ENCODE measurements at regions not wholly inside any gene's neighbourhood (a gene's known extent, or its start where the extent isn't known, plus 50 kb on each side); places are given as distances from the start of the nearest gene placed in this dataset.

DNA sequence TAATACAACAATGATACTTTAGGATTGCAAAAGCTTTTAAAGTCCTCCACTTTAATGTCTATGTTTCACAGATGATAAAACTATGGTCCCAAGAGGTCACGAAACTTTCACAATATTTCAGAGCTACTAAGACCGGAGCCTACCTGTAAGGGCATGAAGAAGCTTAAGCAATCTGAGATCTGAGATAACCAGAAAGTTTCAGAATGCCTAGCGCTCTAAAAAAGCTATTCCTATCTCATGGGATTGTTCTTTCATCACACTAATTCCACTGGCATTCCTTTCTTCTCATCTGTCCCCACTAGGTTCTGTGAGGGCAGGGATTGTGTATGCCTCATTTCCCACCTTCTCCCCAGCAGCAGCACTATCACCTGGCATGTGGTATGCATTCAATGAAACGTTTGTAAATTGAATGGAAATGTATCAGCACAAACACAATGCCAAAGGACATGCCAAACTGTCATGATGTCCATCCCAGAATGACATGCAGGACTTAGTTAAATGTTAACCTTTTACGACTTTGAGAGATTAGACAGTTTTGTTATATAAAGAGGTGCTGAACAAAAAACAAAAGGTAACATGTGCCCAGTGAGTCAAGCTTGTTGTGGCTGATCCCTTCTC lies 104.7 kb upstream of the NR2F2 start:
- DNase-seq = no peak

DNA sequence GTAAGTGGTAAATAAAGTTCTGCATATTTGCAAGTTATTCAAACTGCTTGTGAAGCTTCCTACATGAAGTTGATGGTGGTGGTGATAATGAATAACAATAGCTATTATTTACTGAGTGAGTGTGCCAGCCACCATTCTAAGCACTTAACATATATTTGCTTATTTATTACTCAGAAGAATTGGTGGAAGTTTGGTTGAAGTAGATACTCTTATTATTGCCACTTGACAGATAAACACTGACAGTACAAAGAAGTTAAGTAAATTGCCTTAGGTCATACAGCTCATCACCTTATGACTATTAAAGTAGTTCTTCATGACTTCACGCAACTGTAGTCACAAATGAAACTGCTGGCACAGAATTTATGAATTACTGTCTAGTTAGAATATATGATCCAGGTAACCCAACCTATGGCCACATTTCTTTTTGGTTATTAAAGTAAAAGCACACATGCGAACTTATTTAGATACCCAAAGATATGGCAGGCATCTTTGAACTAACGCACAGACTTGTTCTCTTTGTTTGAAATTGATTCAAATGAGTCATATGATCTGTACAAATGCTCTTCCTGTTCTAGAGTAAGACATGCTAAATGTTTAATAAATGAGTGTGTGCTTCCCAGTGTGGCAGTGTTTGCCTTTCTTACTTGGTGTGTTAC lies 99.8 kb upstream of the NR2F2 start:
- no peak for DNase-seq

DNA sequence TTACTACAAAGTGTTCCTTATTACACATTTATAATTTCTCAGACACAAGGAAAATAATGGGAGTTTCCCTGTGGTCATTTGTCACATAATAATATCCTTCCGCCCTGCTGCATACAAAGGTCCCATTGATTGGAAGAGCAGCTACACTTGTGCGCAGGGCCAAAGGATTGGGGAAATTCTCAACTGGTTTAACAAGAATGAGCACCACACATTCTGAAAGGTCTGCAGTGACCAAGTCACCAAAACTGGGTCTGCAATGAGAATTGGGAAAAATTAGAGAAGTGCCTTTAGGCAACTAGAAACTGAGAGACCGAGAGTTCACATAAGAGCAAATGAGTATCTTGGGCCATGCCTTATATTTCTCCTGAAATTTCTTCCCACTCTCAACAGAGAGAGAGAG lies 98.2 kb upstream of the NR2F2 start:
- no peak for DNase-seq

DNA sequence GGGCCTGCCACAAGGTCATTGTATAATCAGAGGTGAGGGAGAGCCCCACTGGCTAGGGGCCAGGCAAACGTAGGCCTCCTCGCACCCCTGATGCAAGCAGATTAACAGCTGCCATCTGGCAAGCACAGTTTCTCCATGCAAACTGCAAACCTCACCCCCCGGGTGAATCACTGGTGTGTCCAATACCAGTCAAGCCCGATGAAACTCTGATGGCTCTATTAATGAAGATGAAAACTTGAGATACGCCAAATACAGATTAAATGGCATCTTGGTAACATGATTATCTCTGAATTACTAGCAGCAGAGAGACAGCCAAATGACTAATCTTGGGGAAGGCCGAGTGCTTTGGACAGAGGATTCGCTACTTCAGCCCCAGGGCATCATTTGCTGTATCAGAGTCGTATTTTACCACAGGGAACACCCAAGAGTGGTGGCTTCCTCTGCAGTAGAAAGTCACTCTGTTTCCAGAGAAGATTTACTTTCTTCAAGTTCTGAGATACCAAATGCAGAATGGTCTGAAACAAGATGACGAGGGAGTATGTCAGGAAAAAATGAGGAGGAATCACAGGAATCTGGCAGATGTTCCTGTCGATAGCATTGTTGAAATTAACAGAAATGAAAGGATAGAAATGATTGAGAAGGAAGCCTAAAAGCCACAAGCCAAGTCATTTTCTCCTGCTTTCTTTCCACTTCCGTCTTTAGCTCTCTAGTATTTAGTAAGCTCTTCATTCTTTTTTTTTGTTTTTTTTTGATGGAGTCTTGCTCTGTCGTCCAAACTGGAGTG lies 96.2 kb upstream of the NR2F2 start:
- DNase-seq = no peak

DNA sequence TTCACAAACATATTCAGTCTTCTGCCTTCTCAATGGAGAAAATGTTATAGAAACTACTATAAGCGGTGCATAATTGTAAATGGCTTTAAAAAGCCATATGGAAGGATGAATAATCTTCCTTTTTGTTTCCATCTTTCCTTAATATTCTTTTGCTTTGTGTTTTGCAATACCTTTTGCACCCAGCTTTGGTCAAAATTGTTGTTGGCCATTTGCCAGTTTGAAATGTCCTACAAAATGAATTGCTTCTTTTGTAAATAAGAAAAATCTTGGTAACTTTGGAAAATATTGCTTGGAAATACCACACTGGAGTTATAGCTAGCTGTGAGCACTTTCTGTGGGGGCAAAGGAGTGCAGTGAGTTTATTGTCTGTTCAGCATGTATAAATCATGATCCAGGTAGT lies 93.5 kb upstream of the NR2F2 start:
- no peak for DNase-seq

DNA sequence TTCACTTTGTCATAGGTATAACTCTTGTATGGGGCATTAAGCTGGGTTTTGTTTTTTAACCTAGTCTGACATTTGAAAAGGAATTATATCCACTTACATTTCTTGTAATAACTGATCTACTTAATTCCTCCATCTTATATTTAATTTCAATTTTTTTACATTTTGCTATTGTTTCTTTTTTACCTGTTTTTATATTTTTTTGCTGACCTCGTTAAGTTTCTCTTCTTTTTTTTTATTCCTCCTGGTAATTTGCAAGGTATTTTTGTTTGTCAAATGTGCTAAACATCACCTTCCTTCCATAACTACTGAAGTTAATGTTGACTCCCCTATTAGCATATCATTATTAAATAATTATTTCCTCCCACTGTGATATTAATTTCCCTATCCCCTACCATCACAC lies 87.7 kb upstream of the NR2F2 start:
- no peak for DNase-seq

DNA sequence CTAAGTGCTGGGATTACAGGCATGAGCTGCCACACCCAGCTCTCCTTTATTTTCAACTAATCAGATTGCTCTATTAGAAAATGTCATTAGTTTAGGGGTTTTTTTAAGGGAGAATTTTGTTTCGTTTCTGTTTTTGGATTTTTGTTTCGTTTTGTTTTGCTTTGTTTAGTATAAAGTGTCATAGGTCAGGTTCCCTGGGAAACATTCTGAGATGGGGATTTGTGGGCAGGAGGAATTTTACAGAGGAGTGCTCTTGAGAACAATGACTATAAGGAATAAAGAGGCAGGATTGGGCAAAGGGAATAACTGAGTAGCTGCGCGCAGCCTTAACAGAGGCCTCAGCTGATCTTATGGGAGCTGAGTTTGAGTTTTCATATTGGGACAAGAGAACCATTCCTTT lies 86.8 kb upstream of the NR2F2 start:
- DNase-seq = no peak

DNA sequence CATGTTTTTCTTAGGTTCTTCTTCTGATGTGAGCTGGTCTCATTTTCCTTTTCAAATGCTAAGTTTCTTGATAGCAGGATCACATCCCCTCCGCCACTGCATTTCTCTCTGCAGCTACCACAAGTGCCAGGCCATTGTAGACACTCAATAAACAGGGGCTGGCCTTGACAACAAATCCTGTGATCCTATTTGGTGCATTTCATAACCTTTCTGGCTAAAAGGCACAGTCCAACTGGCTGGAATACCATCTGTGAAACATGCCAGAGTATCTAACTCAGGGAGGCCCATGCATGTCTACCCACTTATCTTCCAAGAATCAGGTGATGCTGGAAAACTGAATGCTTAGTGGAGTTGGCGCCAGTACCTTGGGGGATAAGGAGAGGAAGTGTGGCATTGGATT lies 85.2 kb upstream of the NR2F2 start:
- no peak for DNase-seq

DNA sequence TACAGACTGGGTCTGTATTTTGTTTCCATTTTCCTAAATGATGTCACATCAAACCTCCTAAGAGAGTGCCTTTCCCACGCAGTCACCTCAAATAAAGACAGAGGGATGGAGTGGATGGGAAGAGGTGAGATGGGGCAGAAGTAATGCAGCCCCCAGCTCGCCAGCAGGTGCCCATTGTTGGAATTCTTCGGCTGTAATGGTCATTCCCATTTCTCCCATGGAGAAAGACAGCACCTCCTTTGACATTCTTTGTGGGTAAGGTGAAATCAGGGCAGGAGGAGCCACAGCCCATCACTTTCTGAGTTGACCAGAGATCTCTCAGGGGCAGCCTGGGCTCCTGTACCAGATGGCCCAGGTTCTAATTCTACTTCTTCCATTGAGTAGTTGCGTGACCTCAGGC lies 84.4 kb upstream of the NR2F2 start:
- DNase-seq = no peak

DNA sequence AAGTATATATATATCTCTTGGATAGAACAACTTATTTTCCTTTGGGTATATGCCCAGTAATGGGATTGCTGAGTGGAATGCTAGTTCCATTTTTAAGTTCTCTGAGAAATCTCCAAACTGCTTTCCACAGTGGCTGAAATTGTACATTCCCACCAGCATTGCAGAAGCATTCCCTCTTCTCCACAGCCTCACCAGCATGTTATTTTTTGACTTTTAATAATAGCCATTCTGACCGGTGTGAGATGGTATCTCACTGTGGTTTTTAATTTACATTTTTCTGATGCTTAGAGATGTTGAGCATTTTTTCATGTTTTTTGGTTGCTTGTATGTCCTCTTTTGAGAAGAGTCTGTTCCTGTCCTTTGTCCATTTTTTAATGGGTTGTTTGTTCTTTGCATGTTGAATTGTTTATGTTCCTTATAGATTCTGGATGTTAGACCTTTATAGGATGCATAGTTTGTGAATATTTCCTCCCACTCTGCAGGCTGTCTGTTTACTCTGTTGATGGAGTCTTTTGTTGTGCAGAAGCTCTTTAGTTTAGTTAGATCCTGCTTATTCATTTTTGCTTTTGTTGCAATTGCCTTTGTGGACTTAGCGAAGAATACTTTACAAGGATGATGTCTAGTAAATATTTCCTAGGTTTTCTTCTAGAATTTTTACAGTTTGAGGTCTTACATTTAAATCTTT lies 82.7 kb upstream of the NR2F2 start:
- no peak for DNase-seq

DNA sequence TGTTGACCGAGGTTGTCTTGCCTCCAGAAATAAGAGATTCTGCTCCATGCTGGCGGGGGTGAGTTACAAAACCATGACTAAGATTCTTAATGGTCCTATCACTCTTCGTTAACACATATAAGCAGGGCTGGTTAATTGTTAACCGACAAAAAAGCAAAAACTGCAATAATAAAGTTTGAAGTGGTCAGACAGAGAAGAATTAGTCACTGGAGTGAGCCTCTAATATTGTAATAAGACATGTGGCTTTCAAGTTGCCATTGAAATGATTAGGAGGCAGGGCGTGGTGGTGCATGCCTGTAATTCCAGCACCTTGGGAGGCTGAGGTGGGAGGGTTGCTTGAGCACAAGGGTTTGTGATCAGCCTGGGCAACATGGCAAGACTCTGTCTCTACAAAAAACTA lies 78.4 kb upstream of the NR2F2 start:
- DNase-seq = no peak

DNA sequence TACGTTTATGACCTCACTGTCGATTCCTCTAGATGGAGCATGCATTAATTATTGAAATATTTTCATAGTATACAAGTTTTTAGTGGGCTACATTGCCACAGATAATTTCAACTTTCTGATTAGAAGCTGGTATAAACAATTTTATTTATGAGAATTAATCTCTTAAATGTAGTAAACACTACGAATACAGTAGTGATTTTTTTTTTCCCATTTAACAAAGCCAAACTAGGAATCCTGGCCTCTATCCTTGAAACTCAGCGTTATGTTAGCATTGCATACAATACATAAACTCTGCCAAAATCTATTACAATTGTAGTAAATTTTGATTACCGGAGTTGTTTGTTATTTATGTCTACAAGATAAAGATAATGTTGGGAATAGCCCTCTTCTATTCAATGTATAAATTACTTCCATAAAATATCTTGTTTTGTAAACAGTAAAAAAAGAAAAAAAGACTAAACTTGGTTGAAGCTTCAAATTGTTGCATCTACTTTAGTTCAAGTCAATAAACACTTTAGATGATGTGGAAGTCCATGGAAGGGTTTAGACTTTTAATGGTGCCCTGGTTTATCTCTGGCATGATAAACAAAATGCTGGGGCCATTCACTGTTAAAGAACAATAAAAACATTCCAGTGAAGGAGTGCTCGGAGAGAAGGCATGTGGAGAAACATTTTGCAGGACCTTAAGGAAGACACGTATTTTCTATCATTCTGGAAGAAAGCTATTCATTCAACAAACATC lies 77.3 kb upstream of the NR2F2 start:
- DNase-seq = no peak

DNA sequence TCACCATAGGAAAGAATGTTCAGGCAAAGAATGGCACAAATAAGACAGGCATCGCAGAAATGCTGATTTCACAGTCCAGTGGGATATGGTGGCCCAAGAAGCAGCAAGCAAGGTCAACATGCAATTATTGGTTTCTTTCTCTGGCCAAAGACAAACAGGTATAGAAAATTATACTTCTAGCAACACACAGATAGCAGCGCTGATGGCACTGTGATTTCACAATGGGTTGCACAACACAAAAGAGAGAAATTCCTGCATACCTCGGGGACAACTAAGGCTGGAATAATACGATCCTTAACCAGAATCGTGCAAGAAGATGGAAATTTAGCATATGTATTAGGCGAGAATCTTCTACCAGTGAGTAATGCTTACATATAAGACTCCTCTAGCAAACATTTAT lies 76.3 kb upstream of the NR2F2 start:
- DNase-seq = no peak

DNA sequence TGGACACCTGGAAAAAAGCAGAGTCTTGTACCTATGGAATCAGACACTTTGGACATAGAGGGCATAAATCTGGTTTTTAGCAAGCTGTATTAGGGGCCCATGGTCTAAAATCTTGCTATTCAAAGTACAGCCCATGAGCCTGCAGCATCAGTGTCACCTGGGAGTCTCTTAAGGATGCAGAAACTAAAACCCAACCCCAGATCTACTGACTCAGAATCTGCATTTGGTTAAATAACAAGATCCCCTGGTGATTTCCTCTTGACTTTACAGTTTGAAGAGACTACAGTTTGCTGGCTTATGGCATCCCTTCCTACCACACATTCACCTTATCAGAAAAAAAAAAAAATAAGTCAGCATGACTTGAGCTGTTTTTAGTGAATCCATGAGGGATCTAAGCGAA lies 74.9 kb upstream of the NR2F2 start:
- no peak for DNase-seq

DNA sequence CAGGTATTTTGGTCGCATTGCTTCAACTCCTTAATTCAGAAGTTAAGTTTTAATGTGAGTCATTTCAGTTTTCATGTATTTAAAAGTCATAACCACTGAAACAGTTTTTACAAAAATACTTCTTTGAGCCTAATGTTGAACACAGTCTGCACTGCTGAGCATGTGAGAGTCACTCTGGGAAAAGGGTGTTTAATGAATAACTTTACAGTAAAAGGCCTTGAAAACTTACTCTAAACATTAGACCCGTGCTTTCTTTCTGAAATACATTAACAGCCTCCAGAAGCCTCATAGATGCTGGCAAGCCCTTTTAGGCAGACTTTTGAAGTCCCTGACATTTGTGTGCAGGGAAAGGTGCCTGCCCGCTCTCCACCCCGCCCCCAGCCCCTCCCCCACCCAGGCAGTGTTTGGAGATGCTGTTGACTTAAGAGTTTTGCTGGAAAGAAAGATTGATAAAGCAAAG lies 68.9 kb upstream of the NR2F2 start:
- no peak for DNase-seq

DNA sequence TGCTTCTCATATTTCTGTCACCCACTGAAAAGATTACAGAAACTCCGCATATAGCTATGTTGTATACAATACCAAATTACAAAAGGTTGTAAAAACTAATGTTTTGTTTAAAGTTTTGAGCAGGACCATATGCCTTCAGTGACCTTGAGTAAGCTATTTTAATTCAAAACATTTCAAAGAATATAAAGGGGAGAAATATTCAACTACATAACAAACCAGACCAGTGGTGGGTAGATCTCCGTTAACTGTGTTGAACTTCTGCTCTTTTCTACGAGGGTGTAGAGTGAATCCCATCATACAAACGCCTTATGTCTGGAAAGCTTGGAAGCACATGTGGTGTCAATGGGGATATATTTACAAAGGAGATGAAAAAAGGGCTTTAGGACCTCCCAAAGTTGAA lies 68.4 kb upstream of the NR2F2 start:
- DNase-seq = no peak

DNA sequence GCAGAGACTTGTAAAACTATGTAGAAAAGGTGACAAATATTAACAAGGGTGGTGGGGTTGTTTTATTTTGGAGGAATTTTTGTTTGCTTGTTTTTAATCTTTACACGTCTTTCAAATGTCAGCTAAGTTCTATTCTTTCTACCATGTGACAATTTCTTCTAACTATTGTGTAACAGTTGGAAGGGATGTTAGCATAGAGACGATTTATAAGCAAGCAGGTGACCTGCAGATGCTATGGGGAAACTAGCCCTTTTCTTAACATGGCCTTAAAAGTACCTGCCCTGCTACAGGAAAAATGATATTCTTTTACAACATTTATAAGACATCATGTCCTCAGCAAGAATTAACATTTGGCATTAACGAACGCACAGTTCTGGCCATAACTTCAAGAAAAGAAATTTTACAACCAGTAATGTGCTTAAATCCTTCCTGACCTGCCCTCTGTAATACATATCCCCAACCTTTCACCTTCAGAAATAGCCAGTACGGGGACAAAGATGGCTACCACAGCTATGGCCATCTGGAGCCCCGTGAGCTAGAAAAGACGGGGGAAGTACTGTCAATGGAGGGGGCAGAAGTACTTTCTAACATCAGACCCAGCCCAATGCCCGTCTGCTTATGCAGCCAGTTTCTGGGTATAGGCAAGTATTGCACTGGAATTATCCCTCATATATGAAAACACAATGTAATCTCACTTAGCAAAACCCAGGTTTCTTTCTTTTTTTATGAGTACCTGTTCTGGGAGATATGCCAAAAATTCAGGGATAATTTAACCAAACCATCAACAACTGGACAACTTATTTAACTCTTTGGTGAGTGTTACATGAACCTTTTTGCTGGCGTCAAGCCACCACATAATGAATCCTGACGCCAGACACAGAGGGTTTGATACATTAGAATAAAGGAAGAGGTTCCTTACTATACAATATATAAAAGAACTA lies 67.7 kb upstream of the NR2F2 start:
- DNase-seq = no peak

DNA sequence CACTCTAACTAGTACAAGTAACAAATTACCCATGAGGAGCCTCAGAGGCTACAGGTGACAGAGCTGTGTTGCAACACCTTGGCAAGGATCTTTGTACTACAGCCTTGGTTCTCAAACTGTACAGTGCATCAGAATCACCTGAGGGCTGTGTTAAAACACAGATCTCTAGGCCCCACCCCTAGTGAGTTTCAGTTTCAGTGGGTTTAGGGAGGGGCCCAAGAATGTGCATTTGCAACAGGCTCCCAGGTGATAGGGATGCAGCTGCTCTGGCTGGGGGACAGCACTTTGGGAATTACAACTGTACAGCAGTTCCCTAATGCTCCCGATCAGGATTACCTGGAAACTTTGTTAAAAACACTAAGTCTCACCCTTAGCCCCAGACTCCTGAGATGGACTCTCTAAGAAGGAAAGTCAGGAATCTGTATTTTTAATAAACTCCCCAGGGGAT lies 66.1 kb upstream of the NR2F2 start:
- no peak for DNase-seq

DNA sequence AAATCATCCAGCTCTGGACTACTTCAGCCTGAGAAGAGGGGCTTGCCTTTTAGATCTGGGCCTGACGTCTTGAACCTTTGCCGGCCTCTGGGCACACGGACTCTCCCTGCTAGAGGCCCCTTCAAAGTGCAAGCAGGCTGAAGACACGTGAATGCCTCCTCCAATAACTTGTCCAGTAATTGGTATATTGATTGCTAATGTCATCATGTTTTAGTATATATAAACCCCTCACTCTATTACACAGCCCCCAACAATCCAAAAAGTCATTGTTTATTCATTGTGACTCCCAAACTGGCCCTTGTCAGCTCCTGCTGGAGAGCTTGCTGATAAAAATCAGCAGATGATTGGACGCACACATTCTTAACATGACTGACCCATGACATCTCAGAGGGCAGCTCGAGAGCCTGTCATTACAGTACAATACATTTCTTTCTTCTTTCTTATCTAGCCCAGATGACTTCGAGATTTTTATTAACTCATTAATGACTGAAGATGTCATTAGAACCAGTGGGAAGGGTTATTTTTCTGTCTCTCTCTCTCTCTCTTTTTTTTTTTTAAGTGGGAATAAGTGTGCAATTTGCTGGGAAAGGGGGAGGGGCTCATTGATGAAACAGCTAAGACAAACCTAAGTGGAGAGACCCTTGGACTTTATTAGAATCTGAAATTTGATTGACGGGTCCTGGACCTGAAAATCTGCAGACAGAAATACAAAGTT lies 65.5 kb upstream of the NR2F2 start:
- no peak for DNase-seq

DNA sequence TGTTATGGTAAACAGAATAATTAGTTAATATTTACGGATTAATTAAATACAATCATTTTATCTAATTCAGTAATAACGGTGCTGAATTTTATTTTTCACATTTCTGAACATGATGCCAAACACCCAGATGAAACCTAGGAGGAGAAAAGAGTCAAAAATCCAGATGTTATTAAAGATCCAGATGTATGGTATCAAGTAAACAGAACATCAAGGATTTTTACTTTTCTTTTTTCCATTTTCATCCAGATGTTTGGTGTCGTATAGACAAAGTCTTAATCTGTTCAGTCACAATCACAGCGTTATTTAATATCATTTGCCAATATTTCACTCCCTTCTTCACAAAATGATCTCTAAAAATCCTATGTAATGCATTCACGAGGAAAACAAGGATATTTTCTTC lies 64.0 kb upstream of the NR2F2 start:
- DNase-seq = no peak

DNA sequence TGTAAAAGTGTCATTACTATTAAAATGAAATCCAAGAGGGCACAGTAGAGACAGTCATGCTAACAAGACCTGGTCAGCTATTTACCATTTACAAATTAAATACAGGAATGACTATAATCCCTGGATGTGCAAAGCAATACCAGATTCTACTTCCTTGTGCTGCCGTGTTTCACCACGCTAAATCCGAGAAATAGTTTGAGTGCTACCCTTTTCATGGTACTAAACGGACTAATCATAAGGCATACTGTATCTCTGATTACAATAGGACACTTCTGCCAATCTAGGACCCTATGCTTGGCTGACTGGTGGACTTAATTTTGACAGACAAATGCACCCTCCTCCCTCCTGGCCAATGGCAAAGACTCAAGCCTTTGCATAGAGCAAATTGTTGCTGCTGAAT lies 63.0 kb upstream of the NR2F2 start:
- no peak for DNase-seq

All from NCI-H2029 (cell line).